Activated naive CD4-positive, alpha-beta T cell treated with anti-CD3 and anti-CD28 coated beads for 36 hours (primary cell): ENCODE measurements at regions not wholly inside any gene's neighbourhood (a gene's known extent, or its start where the extent isn't known, plus 50 kb on each side); places are given as distances from the start of the nearest gene placed in this dataset.
"Not testable (repeated sequence)": the region's sequence is repeated elsewhere in the genome, so short reads cannot be mapped to it uniquely, and the experiment has no call there.

ENCODE experiments used
- CTCF ChIA-PET: fragments of 350-600 bp; sonication (Branson Sonifier 250); formaldehyde crosslinking; loops from one replicate; lab custom pipeline; 2021; ENCODE audit warnings: antibody characterized with exemption; lab: Charles Lee
- DNase-seq: peaks from one replicate; pipeline ENCODE4 v3.0.0-alpha.2; 2020
- H3K27ac Mint-ChIP-seq: one replicate; pipeline ENCODE4 v1.8.0; 2021; ENCODE audit warnings: mild to moderate bottlenecking, mixed read lengths
- H3K27me3 Mint-ChIP-seq: one replicate; pipeline ENCODE4 v1.8.0; 2021; ENCODE audit warnings: low read depth, mixed read lengths
- H3K36me3 Mint-ChIP-seq: one replicate; pipeline ENCODE4 v1.8.0; 2021; ENCODE audit warnings: low read depth, mixed read lengths
- H3K4me1 Mint-ChIP-seq: one replicate; pipeline ENCODE4 v1.8.0; 2021; ENCODE audit warnings: low read depth, mixed read lengths
- H3K4me3 Mint-ChIP-seq: one replicate; pipeline ENCODE4 v1.8.0; 2021; ENCODE audit warnings: mild to moderate bottlenecking, moderate library complexity, mixed read lengths
- H3K9me3 Mint-ChIP-seq: one replicate; pipeline ENCODE4 v1.8.0; 2021; ENCODE audit warnings: mixed read lengths
- intact Hi-C: fragments of 100-400 bp; cut with micrococcal nuclease; formaldehyde crosslinking; loops from one replicate; pipeline ENCODE4 v1.15.1; 2023

- DNase-seq, result no peak
- intact Hi-C loops, result no loop called here
- no peaks in the 10 kb centered on the region for H3K9me3 Mint-ChIP-seq
- H3K27me3 Mint-ChIP-seq, result no peaks in the 10 kb centered on the region
- H3K4me1 Mint-ChIP-seq, result no peaks in the 10 kb centered on the region
- H3K27ac Mint-ChIP-seq, result no peak overlapping the region
- H3K36me3 Mint-ChIP-seq, result no peaks in the 10 kb centered on the region
- H3K4me3 Mint-ChIP-seq, result no peak overlapping the region
- CTCF ChIA-PET, result no interaction called here
These were observed 65.8 kb upstream of the SLC35F5 start for GRCh38 chr2:113822087-113822815.

- H3K9me3 Mint-ChIP-seq, result no peaks in the 10 kb centered on the region
- H3K4me1 Mint-ChIP-seq, result no peaks in the 10 kb centered on the region
- no peak for DNase-seq
- no peak overlapping the region for H3K4me3 Mint-ChIP-seq
- no peaks in the 10 kb centered on the region for H3K36me3 Mint-ChIP-seq
- CTCF ChIA-PET, result no interaction called here
- intact Hi-C loops, result no loop called here
- H3K27me3 Mint-ChIP-seq, result no peaks in the 10 kb centered on the region
- no peak overlapping the region for H3K27ac Mint-ChIP-seq
These were observed 62.0 kb upstream of the SLC35F5 start for GRCh38 chr2:113818382-113818951.

GRCh38 chr2:113813396-113813795 lies 57.0 kb upstream of the SLC35F5 start:
- DNase-seq, CTCF ChIA-PET, H3K4me1 Mint-ChIP-seq, H3K36me3 Mint-ChIP-seq, H3K4me3 Mint-ChIP-seq, H3K27ac Mint-ChIP-seq, H3K9me3 Mint-ChIP-seq, intact Hi-C loops, H3K27me3 Mint-ChIP-seq: not testable (repeated sequence)

GRCh38 chr2:113812204-113812603 lies 55.8 kb upstream of the SLC35F5 start:
- no peaks in the 10 kb centered on the region for H3K36me3 Mint-ChIP-seq
- no peaks in the 10 kb centered on the region for H3K4me1 Mint-ChIP-seq
- H3K27ac Mint-ChIP-seq, result no peak overlapping the region
- CTCF ChIA-PET, result interaction anchor here (0.6 kb wide), 1 partner anchor 135 kb away, joined by 4 read pairs; no protein-coding TSS in a partner anchor
- H3K27me3 Mint-ChIP-seq, result no peaks in the 10 kb centered on the region
- DNase-seq, result no peak
- no peak overlapping the region for H3K4me3 Mint-ChIP-seq
- no peaks in the 10 kb centered on the region for H3K9me3 Mint-ChIP-seq
- intact Hi-C loops, result no loop called here

- H3K4me1 Mint-ChIP-seq, result no peaks in the 10 kb centered on the region
- CTCF ChIA-PET, result interaction anchor here (1.1 kb wide), 1 partner anchor 20 kb away, joined by 3 read pairs; no protein-coding TSS in a partner anchor
- no peaks in the 10 kb centered on the region for H3K36me3 Mint-ChIP-seq
- no peaks in the 10 kb centered on the region for H3K27me3 Mint-ChIP-seq
- no peak overlapping the region for H3K27ac Mint-ChIP-seq
- no peak for DNase-seq
- intact Hi-C loops, result no loop called here
- H3K9me3 Mint-ChIP-seq, result no peaks in the 10 kb centered on the region
- H3K4me3 Mint-ChIP-seq, result no peak overlapping the region
These were observed 52.8 kb upstream of the SLC35F5 start for GRCh38 chr2:113809076-113809736.

GRCh38 chr2:113807721-113808120 lies 51.3 kb upstream of the SLC35F5 start:
- Mint-ChIP-seq H3K27ac (no peak overlapping the region), H3K27me3 (no peaks in the 10 kb centered on the region), H3K4me3 (no peak overlapping the region), H3K4me1 (no peaks in the 10 kb centered on the region), H3K9me3 (no peaks in the 10 kb centered on the region), H3K36me3 (no peaks in the 10 kb centered on the region)
- DNase-seq, result no peak
- CTCF ChIA-PET, result interaction anchor here (1.0 kb wide), 1 partner anchor 92 kb away, joined by 3 read pairs; no protein-coding TSS in a partner anchor
- intact Hi-C loops, result no loop called here

- no peak overlapping the region for H3K27ac Mint-ChIP-seq
- H3K27me3 Mint-ChIP-seq, result no peaks in the 10 kb centered on the region
- intact Hi-C loops, result no loop called here
- H3K4me3 Mint-ChIP-seq, result no peak overlapping the region
- CTCF ChIA-PET, result no interaction called here
- H3K9me3 Mint-ChIP-seq, result no peaks in the 10 kb centered on the region
- DNase-seq, result no peak
- no peaks in the 10 kb centered on the region for H3K36me3 Mint-ChIP-seq
- no peaks in the 10 kb centered on the region for H3K4me1 Mint-ChIP-seq
These were observed 49.9 kb upstream of the SLC35F5 start for GRCh38 chr2:113806217-113806913.
